Thymus (tissue), 11 donors: ENCODE measurements at regions not wholly inside any gene's neighbourhood (a gene's known extent, or its start where the extent isn't known, plus 50 kb on each side); places are given as distances from the start of the nearest gene placed in this dataset.

Experiments used
- DNase-seq, 9 donors: peaks; one replicate each; pipeline ENCODE4 v3.0.0-alpha.2; 2013; ENCODE audit warnings: low spot score in 9 of 9, low read depth in 6 of 9, missing footprints in 1 of 9
- H3K27ac ChIP-seq, 2 donors: one replicate each; pipeline ENCODE4 v1.5.1; 2013; ENCODE audit warnings: control low read depth in 1 of 2, low read depth in 1 of 2, low read length in 1 of 2, mild to moderate bottlenecking in 1 of 2, moderate library complexity in 1 of 2
- H3K27me3 ChIP-seq, 2 donors: one replicate each; pipeline ENCODE4 v1.5.1; 2013; ENCODE audit warnings: low read length in 1 of 2; ENCODE audit not compliant: control insufficient read depth in 2 of 2, insufficient read depth in 1 of 2
- H3K36me3 ChIP-seq, 2 donors: one replicate each; pipeline ENCODE4 v1.5.1; 2013; ENCODE audit warnings: low read length in 1 of 2, mild to moderate bottlenecking in 1 of 2, moderate library complexity in 1 of 2; ENCODE audit not compliant: control insufficient read depth in 2 of 2, insufficient read depth in 2 of 2
- H3K4me1 ChIP-seq, 2 donors: one replicate each; pipeline ENCODE4 v1.5.1; 2013; ENCODE audit warnings: low read length in 2 of 2; ENCODE audit not compliant: control insufficient read depth in 2 of 2, insufficient read depth in 2 of 2
- H3K4me3 ChIP-seq, 2 donors: one replicate each; pipeline ENCODE4 v1.5.1; 2013; ENCODE audit warnings: low read length in 2 of 2, control low read depth in 1 of 2, mild to moderate bottlenecking in 1 of 2
- H3K9me3 ChIP-seq, 2 donors: one replicate each; pipeline ENCODE4 v1.5.1; 2013; ENCODE audit warnings: low read length in 1 of 2, mild to moderate bottlenecking in 1 of 2; ENCODE audit not compliant: control insufficient read depth in 2 of 2, insufficient read depth in 1 of 2
- WGBS: extraction: QIAGEN DNeasy Blood & Tissue Kit; methylation state at CpG from one replicate; pipeline ENCODE4 v1.1.7; 2013; 5-methylcytosine and 5-hydroxymethylcytosine counted together
- donor health status: healthy.

GRCh38 chr11:81002374-81002773 is 1561.5 kb upstream of the TENM4 start:
- Histone ChIP-seq H3K36me3 (no peaks in the 10 kb centered on the region), H3K9me3 (no peaks in the 10 kb centered on the region), H3K4me3 (no peak overlapping the region), H3K4me1 (no peaks in the 10 kb centered on the region), H3K27me3 (no peaks in the 10 kb centered on the region), H3K27ac (no peak overlapping the region)
- WGBS: 91% methylated on average over 4 of the region's 4 CpGs
- DNase-seq: no peak

- 60% methylated on average over 1 of the region's 1 CpG for WGBS
- Histone ChIP-seq H3K9me3 (no peaks in the 10 kb centered on the region), H3K36me3 (no peaks in the 10 kb centered on the region), H3K4me1 (no peaks in the 10 kb centered on the region), H3K27ac (no peak overlapping the region), H3K27me3 (no peaks in the 10 kb centered on the region), H3K4me3 (no peak overlapping the region)
- no peak for DNase-seq
Observed at GRCh38 chr11:81000735-81001134, 1559.9 kb upstream of the TENM4 start.

GRCh38 chr11:81000334-81000733 is 1559.5 kb upstream of the TENM4 start:
- H3K9me3 ChIP-seq: no peaks in the 10 kb centered on the region
- H3K4me1 ChIP-seq: no peaks in the 10 kb centered on the region
- no peak overlapping the region for H3K4me3 ChIP-seq
- H3K27ac ChIP-seq: no peak overlapping the region
- DNase-seq: no peak
- no peaks in the 10 kb centered on the region for H3K27me3 ChIP-seq
- H3K36me3 ChIP-seq: no peaks in the 10 kb centered on the region

- H3K27ac ChIP-seq: no peak overlapping the region
- WGBS: 82% methylated on average over 2 of the region's 2 CpGs
- no peaks in the 10 kb centered on the region for H3K27me3 ChIP-seq
- DNase-seq: no peak
- no peak overlapping the region for H3K4me3 ChIP-seq
- no peaks in the 10 kb centered on the region for H3K9me3 ChIP-seq
- H3K4me1 ChIP-seq: no peaks in the 10 kb centered on the region
- H3K36me3 ChIP-seq: no peaks in the 10 kb centered on the region
Observed at GRCh38 chr11:80995523-80995922, 1554.7 kb upstream of the TENM4 start.

GRCh38 chr11:80993536-80993935 is 1552.7 kb upstream of the TENM4 start:
- no peak for DNase-seq
- Histone ChIP-seq H3K9me3 (no peaks in the 10 kb centered on the region), H3K36me3 (no peaks in the 10 kb centered on the region), H3K4me1 (no peaks in the 10 kb centered on the region), H3K27me3 (no peaks in the 10 kb centered on the region), H3K27ac (no peak overlapping the region), H3K4me3 (no peak overlapping the region)

GRCh38 chr11:80990885-80991284 is 1550.1 kb upstream of the TENM4 start:
- Histone ChIP-seq H3K36me3 (no peaks in the 10 kb centered on the region), H3K9me3 (no peaks in the 10 kb centered on the region), H3K4me1 (no peaks in the 10 kb centered on the region), H3K4me3 (no peak overlapping the region), H3K27me3 (no peaks in the 10 kb centered on the region), H3K27ac (no peak overlapping the region)
- 95% methylated on average over 2 of the region's 2 CpGs for WGBS
- no peak for DNase-seq

GRCh38 chr11:80987171-80987570 is 1546.3 kb upstream of the TENM4 start:
- Histone ChIP-seq H3K4me1 (no peaks in the 10 kb centered on the region), H3K27me3 (no peaks in the 10 kb centered on the region), H3K4me3 (no peak overlapping the region), H3K9me3 (no peaks in the 10 kb centered on the region), H3K27ac (no peak overlapping the region), H3K36me3 (no peaks in the 10 kb centered on the region)
- 100% methylated on average over 1 of the region's 1 CpG for WGBS
- DNase-seq: no peak

- WGBS: 90% methylated on average over 1 of the region's 1 CpG
- Histone ChIP-seq H3K36me3 (no peaks in the 10 kb centered on the region), H3K27me3 (no peaks in the 10 kb centered on the region), H3K4me1 (no peaks in the 10 kb centered on the region), H3K4me3 (no peak overlapping the region), H3K9me3 (no peaks in the 10 kb centered on the region), H3K27ac (no peak overlapping the region)
- DNase-seq: no peak
Observed at GRCh38 chr11:80986421-80987074, 1545.7 kb upstream of the TENM4 start.

- Histone ChIP-seq H3K27me3 (no peaks in the 10 kb centered on the region), H3K4me3 (no peak overlapping the region), H3K27ac (no peak overlapping the region), H3K9me3 (no peaks in the 10 kb centered on the region), H3K4me1 (no peaks in the 10 kb centered on the region), H3K36me3 (no peaks in the 10 kb centered on the region)
- DNase-seq: no peak
Observed at GRCh38 chr11:80980227-80980626, 1539.4 kb upstream of the TENM4 start.

- Histone ChIP-seq H3K4me3 (no peak overlapping the region), H3K4me1 (no peaks in the 10 kb centered on the region), H3K27ac (no peak overlapping the region), H3K36me3 (no peaks in the 10 kb centered on the region), H3K9me3 (no peaks in the 10 kb centered on the region), H3K27me3 (no peaks in the 10 kb centered on the region)
- WGBS: 66% methylated on average over 2 of the region's 2 CpGs
- no peak for DNase-seq
Observed at GRCh38 chr11:80973786-80974185, 1533.0 kb upstream of the TENM4 start.
